ENCODE measurements at regions not wholly inside any gene's neighbourhood (a gene's known extent, or its start where the extent isn't known, plus 50 kb on each side); places are given as distances from the start of the nearest gene placed in this dataset.
"Not testable (repeated sequence)": the region's sequence is repeated elsewhere in the genome, so short reads cannot be mapped to it uniquely, and the experiment has no call there.

DNA sequence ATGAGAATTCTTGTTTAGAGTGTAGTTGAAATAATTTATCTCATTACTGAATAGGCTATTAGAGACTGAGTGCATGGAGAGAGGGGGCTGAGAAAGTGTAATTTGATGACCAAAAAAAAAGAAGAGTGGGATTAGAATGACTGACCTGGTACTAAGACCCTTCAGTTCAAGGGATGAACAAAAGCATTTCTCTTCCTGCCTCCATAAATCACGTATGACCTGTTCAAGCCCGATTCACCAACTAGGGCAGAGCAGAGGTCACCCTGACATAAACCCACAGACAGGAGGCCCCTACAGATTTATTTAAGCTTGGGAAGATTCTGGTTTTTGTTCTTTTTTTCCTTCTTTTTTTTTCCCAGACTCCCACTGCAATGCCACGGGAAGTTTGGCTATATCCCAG is 123.7 kb upstream of the COP1 start:
- H3K27ac ChIP-seq: no peak overlapping the region
- H3K4me3 ChIP-seq: no peak overlapping the region
- TF ChIP-seq POLR2A (IDR thresholded peaks at IDR 0.05): no peak
- TF ChIP-seq, protein P1, sequence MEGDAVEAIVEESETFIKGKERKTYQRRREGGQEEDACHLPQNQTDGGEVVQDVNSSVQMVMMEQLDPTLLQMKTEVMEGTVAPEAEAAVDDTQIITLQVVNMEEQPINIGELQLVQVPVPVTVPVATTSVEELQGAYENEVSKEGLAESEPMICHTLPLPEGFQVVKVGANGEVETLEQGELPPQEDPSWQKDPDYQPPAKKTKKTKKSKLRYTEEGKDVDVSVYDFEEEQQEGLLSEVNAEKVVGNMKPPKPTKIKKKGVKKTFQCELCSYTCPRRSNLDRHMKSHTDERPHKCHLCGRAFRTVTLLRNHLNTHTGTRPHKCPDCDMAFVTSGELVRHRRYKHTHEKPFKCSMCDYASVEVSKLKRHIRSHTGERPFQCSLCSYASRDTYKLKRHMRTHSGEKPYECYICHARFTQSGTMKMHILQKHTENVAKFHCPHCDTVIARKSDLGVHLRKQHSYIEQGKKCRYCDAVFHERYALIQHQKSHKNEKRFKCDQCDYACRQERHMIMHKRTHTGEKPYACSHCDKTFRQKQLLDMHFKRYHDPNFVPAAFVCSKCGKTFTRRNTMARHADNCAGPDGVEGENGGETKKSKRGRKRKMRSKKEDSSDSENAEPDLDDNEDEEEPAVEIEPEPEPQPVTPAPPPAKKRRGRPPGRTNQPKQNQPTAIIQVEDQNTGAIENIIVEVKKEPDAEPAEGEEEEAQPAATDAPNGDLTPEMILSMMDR (IDR thresholded peaks at IDR 0.05): no peak
- DNase-seq: no peak
- intact Hi-C loops (cut with DNase I): no loop called here
- 39 to 52% methylated on average over 3 of the region's 3 CpGs for WGBS, 2 donors
- no peaks in the 10 kb centered on the region for H3K27me3 ChIP-seq
- no peaks in the 10 kb centered on the region for H3K9me3 ChIP-seq
- no peaks in the 10 kb centered on the region for H3K4me1 ChIP-seq
- H3K36me3 ChIP-seq: no peaks in the 10 kb centered on the region

DNA sequence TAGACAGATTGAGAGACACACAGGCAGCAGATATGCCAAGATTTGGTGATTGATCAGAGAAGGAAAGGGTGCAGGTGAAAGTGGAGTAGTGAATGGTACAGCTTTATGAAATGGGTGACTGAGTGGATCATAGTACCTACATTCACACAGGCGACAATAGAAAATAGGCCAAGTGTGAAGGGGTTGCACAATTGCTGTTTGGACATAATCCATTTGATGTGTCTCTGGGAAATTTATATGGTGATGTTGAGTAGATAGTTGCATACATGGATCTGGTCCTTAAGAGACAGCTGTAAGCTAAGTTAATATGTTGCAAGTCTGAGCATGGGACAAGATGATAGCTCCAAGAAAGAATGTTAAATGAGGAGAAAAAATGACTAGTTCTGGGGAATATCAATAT is 118.6 kb upstream of the COP1 start:
- no peak for DNase-seq
- no peak overlapping the region for H3K27ac ChIP-seq
- intact Hi-C loops (cut with DNase I): no loop called here
- H3K36me3 ChIP-seq: no peaks in the 10 kb centered on the region
- H3K9me3 ChIP-seq: no peaks in the 10 kb centered on the region
- no peak overlapping the region for H3K4me3 ChIP-seq
- H3K4me1 ChIP-seq: no peaks in the 10 kb centered on the region
- 82 to 90% methylated on average over 1 of the region's 1 CpG for whole genome bisulfite sequencing, 2 donors
- no peak for TF ChIP-seq POLR2A (IDR thresholded peaks at IDR 0.05)
- TF ChIP-seq, protein P1 (IDR thresholded peaks at IDR 0.05): no peak
- no peaks in the 10 kb centered on the region for H3K27me3 ChIP-seq

DNA sequence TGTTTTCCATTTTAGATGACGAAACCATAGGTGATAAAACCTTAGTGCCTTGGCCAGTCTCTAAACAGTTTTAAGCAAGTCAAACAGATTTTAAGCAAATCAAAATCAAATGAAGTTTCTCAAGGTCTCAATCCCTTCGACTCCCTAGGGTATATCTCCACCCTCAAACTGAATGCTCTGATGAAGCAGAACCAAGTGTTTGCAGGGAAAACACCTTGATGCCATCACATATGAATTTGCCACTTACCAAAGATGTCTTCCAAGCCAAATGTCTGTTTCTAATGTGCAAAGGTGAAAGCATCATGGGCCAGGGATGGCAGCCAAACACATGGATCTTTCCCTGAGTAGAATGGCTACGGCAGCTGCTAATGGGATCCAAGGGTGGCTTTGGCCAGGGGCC is 116.4 kb upstream of the COP1 start:
- 52 to 70% methylated on average over 3 of the region's 3 CpGs for WGBS, 2 donors
- no peak for DNase-seq
- H3K4me3 ChIP-seq: no peak overlapping the region
- H3K4me1 ChIP-seq: no peaks in the 10 kb centered on the region
- no peak for TF ChIP-seq POLR2A (IDR thresholded peaks at IDR 0.05)
- TF ChIP-seq, protein P1 (IDR thresholded peaks at IDR 0.05): no peak
- H3K27ac ChIP-seq: no peak overlapping the region
- H3K27me3 ChIP-seq: no peaks in the 10 kb centered on the region
- intact Hi-C loops (cut with DNase I): no loop called here
- no peaks in the 10 kb centered on the region for H3K9me3 ChIP-seq
- no peaks in the 10 kb centered on the region for H3K36me3 ChIP-seq

DNA sequence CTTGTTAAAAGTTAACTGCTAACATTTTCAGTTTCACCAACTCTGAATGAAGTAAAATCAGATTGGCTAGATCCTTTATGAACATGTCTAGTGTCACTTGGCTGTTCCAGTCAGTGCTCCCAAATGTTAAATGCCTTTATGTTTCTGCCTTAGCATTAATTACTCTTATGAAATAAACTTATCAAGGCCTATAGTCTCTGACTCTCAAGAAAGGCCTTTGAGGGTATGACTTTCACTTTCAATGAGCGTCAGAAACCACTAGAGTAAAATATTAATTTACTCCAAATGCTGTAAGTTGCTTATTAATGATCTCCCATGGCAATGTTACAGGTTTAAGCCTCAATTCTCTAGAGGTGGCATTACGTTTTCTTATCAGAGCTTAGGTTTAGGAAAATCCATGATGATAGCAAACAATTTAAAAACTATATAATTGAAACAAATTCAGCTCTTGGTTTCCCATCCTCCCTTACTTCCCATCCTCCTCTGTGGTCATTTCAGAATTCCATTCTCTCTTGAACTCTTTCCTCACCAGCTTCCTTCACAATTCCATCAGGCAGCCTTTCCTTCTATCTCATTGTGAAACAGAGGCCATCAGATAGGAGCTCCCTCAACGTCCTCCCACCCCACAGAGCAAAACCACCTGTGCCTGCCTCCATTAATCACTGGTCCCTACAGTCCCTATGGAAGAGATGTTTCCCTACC is 108.6 kb upstream of the COP1 start:
- Histone ChIP-seq H3K27ac (no peak overlapping the region), H3K36me3 (no peaks in the 10 kb centered on the region), H3K4me1 (no peaks in the 10 kb centered on the region), H3K4me3 (no peak overlapping the region), H3K27me3 (no peaks in the 10 kb centered on the region), H3K9me3 (no peaks in the 10 kb centered on the region)
- 36 to 42% methylated on average over 3 of the region's 3 CpGs for WGBS, 2 donors
- no peak for DNase-seq
- no peak for TF ChIP-seq POLR2A (IDR thresholded peaks at IDR 0.05)
- TF ChIP-seq, protein P1 (IDR thresholded peaks at IDR 0.05): no peak
- intact Hi-C loops (cut with DNase I): no loop called here

DNA sequence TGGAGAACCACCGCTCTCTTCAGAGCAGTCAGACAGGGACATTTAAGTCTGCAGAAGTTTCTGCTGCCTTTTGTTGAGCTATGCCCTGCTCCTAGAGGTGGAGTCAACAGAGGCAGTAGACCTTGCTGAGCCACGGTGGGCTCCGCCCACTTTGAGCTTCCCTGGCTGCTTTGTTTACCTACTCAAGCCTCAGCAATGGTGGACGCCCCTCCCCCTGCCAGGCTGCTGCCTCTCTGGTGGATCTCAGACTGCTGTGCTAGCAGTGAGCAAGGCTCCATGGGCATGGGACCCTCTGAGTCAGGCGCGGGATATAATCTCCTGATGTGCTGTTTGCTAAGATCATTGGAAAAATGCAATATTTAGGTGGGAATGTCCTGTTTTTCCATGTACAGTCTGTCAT is 89.5 kb upstream of the COP1 start:
- 78 to 88% methylated on average over 6 of the region's 6 CpGs for WGBS, 2 donors
- H3K4me3 ChIP-seq; H3K27me3 ChIP-seq; intact Hi-C loops (cut with DNase I); H3K4me1 ChIP-seq; DNase-seq; H3K27ac ChIP-seq; H3K36me3 ChIP-seq: not testable (repeated sequence)
- peaks cover 0 to 23% (median 0%) of the 10 kb centered on the region in 3 donors for H3K9me3 ChIP-seq

DNA sequence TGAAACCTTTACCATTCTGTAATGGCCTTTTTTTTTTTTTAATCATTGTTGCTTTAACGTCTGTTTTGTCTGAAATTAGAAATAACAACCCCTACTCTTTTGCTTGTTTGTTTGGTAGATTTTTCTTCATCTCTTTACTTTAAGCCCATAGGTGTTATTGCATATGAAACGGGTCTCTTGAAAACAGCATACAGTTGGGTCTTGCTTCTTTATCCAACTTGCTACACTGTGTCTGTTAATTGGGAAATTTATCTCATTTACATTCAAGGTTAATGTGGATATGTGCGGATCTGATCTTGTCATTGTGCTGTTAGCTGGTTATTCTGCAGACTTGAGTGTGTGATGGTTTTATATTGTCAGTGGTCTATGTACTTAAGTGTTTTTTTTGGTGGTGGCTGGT is 78.9 kb upstream of the COP1 start:
- no peak overlapping the region for H3K27ac ChIP-seq
- WGBS, 2 donors: 65% methylated on average over 3 of the region's 3 CpGs
- H3K4me3 ChIP-seq: no peak overlapping the region
- no peak for TF ChIP-seq POLR2A (IDR thresholded peaks at IDR 0.05)
- no peaks in the 10 kb centered on the region for H3K4me1 ChIP-seq
- DNase-seq: no peak
- H3K9me3 ChIP-seq: peaks cover 0 to 27% (median 0%) of the 10 kb centered on the region in 3 donors
- no peaks in the 10 kb centered on the region for H3K36me3 ChIP-seq
- H3K27me3 ChIP-seq: no peaks in the 10 kb centered on the region
- intact Hi-C loops (cut with DNase I): no loop called here

Measured in esophagus squamous epithelium (tissue), 5 donors.